ENCODE measurements at regions not wholly inside any gene's neighbourhood (a gene's known extent, or its start where the extent isn't known, plus 50 kb on each side); places are given as distances from the start of the nearest gene placed in this dataset.

DNA sequence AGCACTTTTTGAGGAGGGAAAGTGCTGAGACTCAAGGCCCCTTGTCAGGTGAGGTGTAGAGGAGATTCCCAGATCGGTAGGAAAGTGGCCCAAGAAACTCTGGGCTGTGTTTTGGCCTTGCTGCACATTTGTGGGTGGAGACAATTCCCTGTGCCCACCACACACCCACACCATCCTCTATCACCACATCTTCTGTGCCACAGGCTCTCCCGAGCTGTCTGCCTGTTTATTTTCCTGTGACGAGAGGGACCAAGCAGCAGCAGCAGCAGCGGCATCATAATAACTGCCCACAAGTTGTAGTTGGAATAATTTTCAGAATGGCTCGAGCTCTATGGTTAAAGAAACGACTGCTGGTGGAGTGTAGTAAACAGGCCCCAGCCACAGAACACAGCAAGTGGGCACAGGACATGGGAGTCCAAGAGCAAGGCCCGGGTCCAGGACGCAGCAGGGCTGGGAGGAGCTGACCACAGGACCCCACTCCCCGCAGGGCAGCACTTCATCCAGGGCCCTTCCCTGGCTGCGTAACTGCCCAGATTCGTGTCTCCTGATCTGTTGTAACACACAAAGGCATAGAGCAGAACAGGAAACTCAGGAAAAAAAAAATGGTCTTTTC lies 55.6 kb upstream of the BCL2L14 start:
- DNase-seq, result no peak

DNA sequence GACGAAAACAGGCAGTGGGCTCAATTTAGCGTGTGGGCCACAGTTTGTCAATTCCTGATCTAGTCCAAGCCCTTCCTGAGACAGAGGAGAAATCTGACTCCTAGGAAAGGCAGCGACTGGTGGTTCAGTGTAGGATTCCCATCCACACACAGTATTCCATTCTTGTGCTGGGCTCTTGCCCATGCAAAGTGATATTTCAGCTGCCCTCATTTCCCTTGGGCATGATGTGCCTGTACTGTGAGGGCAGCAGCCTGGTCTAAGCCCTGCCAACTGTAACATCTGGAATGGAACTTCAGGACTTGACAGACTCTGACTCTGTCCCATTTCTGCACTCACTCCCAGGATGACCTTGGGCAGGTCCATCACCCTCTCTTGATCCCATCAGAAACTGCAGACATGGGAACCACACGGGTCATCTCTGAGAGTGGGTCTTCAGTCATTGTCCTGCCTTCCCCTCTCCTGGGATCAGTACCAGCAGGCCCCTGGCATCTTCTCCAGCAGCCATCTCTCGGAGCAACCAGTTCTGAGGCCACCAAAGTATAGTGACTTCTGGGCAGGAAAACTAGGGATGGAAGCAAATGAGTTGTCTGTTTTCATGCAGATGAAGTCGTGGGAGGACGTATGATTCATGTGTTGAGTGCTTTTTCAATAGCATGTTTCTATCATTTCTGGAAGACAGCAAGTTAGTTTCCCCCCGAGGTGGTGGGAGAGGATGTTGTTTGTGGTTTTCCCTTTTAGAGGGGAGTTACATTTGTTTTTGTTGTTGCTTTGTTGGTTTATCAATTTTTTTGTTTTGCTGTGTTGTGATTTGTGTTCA lies 54.2 kb upstream of the BCL2L14 start:
- DNase-seq, result no peak

GRCh38 chr12:12017135-12017581 lies 53.6 kb upstream of the BCL2L14 start:
- DNase-seq, result no peak

GRCh38 chr12:12017798-12018197 lies 52.9 kb upstream of the BCL2L14 start:
- DNase-seq, result no peak

GRCh38 chr12:12018454-12018853 lies 52.3 kb upstream of the BCL2L14 start:
- DNase-seq, result peak in 36 of 51 donors; percentile 6 to 71 (median 34)

GRCh38 chr12:12019881-12020280 lies 50.9 kb upstream of the BCL2L14 start:
- no peak for DNase-seq

GRCh38 chr12:12020762-12021161 lies 50.0 kb upstream of the BCL2L14 start:
- DNase-seq, result no peak

All from hypothalamus (tissue), 51 donors.